Suprapubic skin (tissue), 4 donors: ENCODE measurements at regions not wholly inside any gene's neighbourhood (a gene's known extent, or its start where the extent isn't known, plus 50 kb on each side); places are given as distances from the start of the nearest gene placed in this dataset.

Experiments used
- DNase-seq, 2 donors: peaks; one replicate each; pipeline ENCODE4 v3.0.0-alpha.2; 2019; ENCODE audit warnings: low spot score in 2 of 2
- H3K27ac ChIP-seq: fragments of 200-600 bp; sonication (generic); one replicate; pipeline ENCODE4 v1.5.1; 2019
- H3K27me3 ChIP-seq: fragments of 200-600 bp; sonication (generic); one replicate; pipeline ENCODE4 v1.5.1; 2019
- H3K36me3 ChIP-seq: fragments of 200-600 bp; sonication (generic); one replicate; pipeline ENCODE4 v1.5.1; 2019
- H3K4me1 ChIP-seq: fragments of 200-600 bp; sonication (generic); one replicate; pipeline ENCODE4 v1.5.1; 2019
- H3K4me3 ChIP-seq: fragments of 200-600 bp; sonication (generic); one replicate; pipeline ENCODE4 v1.5.1; 2019; ENCODE audit warnings: mild to moderate bottlenecking
- H3K9me3 ChIP-seq: fragments of 200-600 bp; sonication (generic); one replicate; pipeline ENCODE4 v1.5.1; 2019
- CTCF ChIP-seq, 2 donors: fragments of 200-600 bp in 1 of 2; fragments of 450-650 bp in 1 of 2; sonication (generic) in 1 of 2; IDR thresholded peaks; one replicate each; pipeline ENCODE4 v1.5.1; 2016 to 2019; ENCODE audit warnings: antibody characterized with exemption in 2 of 2, mild to moderate bottlenecking in 1 of 2, moderate library complexity in 1 of 2
- EP300 ChIP-seq: sonication (generic); formaldehyde crosslinking; IDR thresholded peaks from one replicate; pipeline ENCODE4 v1.6.1; 2017; ENCODE audit warnings: antibody characterized with exemption
- POLR2A ChIP-seq, 2 donors: fragments of 450-650 bp; IDR thresholded peaks; one replicate each; pipeline ENCODE4 v1.6.1; 2017; ENCODE audit warnings: antibody characterized with exemption in 2 of 2, mild to moderate bottlenecking in 2 of 2, moderate library complexity in 2 of 2
- POLR2AphosphoS5 ChIP-seq, 3 donors: sonication (generic); formaldehyde crosslinking; IDR thresholded peaks; one replicate each; pipeline ENCODE4 v1.6.1; 2017; ENCODE audit warnings: antibody characterized with exemption in 3 of 3
- WGBS: methylation state at CpG from one replicate; pipeline ENCODE4 v1.1.5; 2018; 5-methylcytosine and 5-hydroxymethylcytosine counted together

GRCh38 chr22:34299496-34299895 lies 379.2 kb upstream of the LARGE1 start:
- WGBS, result 61% methylated on average over 1 of the region's 1 CpG
- H3K27me3 ChIP-seq, result no peaks in the 10 kb centered on the region
- no peak overlapping the region for H3K27ac ChIP-seq
- no peak overlapping the region for H3K4me3 ChIP-seq
- no peaks in the 10 kb centered on the region for H3K4me1 ChIP-seq
- DNase-seq, result no peak
- H3K9me3 ChIP-seq, result no peaks in the 10 kb centered on the region
- no peak for TF ChIP-seq EP300
- H3K36me3 ChIP-seq, result no peaks in the 10 kb centered on the region

GRCh38 chr22:34301569-34301968 lies 381.3 kb upstream of the LARGE1 start:
- DNase-seq, result no peak
- Histone ChIP-seq H3K4me1 (no peaks in the 10 kb centered on the region), H3K9me3 (no peaks in the 10 kb centered on the region), H3K27me3 (no peaks in the 10 kb centered on the region), H3K27ac (no peak overlapping the region), H3K4me3 (no peak overlapping the region), H3K36me3 (no peaks in the 10 kb centered on the region)
- TF ChIP-seq POLR2AphosphoS5 (IDR thresholded peaks at IDR 0.05) (no peak), CTCF (IDR thresholded peaks at IDR 0.05) (no peak), POLR2A (IDR thresholded peaks at IDR 0.05) (no peak)

- TF ChIP-seq POLR2AphosphoS5 (IDR thresholded peaks at IDR 0.05) (no peak), POLR2A (IDR thresholded peaks at IDR 0.05) (no peak), EP300 (no peak), CTCF (IDR thresholded peaks at IDR 0.05) (no peak)
- no peak for DNase-seq
- no peaks in the 10 kb centered on the region for H3K36me3 ChIP-seq
- no peak overlapping the region for H3K27ac ChIP-seq
- H3K9me3 ChIP-seq, result no peaks in the 10 kb centered on the region
- 66% methylated on average over 3 of the region's 3 CpGs for WGBS
- H3K4me3 ChIP-seq, result no peak overlapping the region
- no peaks in the 10 kb centered on the region for H3K27me3 ChIP-seq
- no peaks in the 10 kb centered on the region for H3K4me1 ChIP-seq
These were observed 383.4 kb upstream of the LARGE1 start for GRCh38 chr22:34303656-34304055.

DNA sequence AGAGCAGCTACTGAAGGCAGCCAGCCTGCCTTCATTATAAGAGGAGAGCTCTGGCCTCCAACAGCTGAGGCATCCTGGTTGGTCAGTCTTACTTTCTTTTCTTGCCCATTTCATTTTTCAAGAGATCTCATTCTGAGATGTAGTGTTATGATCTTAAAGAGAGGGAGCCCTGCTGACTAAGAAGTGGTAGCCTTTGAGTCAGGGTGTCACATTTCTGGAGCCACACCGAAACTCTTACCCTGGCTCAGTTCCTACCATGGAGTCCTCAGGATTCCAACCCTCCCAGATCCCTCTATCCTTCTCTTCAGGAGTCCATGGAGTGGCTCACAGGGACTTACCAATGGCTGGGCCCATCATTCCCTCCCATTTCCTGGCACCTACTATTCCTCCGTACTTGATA lies 386.1 kb upstream of the LARGE1 start:
- H3K27ac ChIP-seq, result no peak overlapping the region
- H3K9me3 ChIP-seq, result no peaks in the 10 kb centered on the region
- H3K36me3 ChIP-seq, result no peaks in the 10 kb centered on the region
- no peak for DNase-seq
- H3K4me1 ChIP-seq, result no peaks in the 10 kb centered on the region
- H3K4me3 ChIP-seq, result no peak overlapping the region
- 92% methylated on average over 2 of the region's 2 CpGs for WGBS
- TF ChIP-seq EP300 (no peak), POLR2A (IDR thresholded peaks at IDR 0.05) (no peak), POLR2AphosphoS5 (IDR thresholded peaks at IDR 0.05) (no peak), CTCF (IDR thresholded peaks at IDR 0.05) (no peak)
- H3K27me3 ChIP-seq, result no peaks in the 10 kb centered on the region

DNA sequence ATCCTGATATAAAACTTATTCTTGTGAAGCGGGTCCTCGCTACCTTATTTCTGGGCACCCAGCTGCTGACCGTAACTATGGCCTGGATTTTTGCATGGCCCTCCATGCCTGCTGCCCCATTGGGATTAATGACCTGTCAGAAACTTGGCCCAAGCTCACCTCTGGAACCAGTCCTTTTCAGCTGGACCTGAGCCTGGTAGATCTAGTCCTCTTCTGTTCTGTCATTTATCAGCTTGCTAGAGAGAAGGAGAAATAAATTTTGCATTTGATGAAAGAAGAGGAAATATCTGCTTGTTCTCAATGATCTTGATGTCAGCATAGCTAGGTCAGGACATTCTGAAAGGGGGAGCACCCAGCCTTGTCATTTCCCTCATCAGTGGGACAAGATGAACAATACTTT lies 387.8 kb upstream of the LARGE1 start:
- no peak for TF ChIP-seq EP300
- TF ChIP-seq CTCF (IDR thresholded peaks at IDR 0.05), result no peak
- TF ChIP-seq POLR2AphosphoS5 (IDR thresholded peaks at IDR 0.05), result no peak
- no peak for TF ChIP-seq POLR2A (IDR thresholded peaks at IDR 0.05)
- no peak overlapping the region for H3K4me3 ChIP-seq
- H3K27ac ChIP-seq, result no peak overlapping the region

GRCh38 chr22:34319346-34319745 lies 399.1 kb upstream of the LARGE1 start:
- H3K4me3 ChIP-seq, result no peak overlapping the region
- H3K27me3 ChIP-seq, result no peaks in the 10 kb centered on the region
- peaks cover 4% of the 10 kb centered on the region for H3K9me3 ChIP-seq
- WGBS, result 73% methylated on average over 3 of the region's 3 CpGs
- no peaks in the 10 kb centered on the region for H3K36me3 ChIP-seq
- no peaks in the 10 kb centered on the region for H3K4me1 ChIP-seq
- H3K27ac ChIP-seq, result no peak overlapping the region
- DNase-seq, result no peak
- TF ChIP-seq POLR2A (IDR thresholded peaks at IDR 0.05) (no peak), POLR2AphosphoS5 (IDR thresholded peaks at IDR 0.05) (no peak), EP300 (no peak)

More for the DNA sequence above, 387.8 kb upstream of the LARGE1 start:
- no peak for DNase-seq
- Histone ChIP-seq H3K4me1 (no peaks in the 10 kb centered on the region), H3K36me3 (no peaks in the 10 kb centered on the region), H3K9me3 (no peaks in the 10 kb centered on the region), H3K27me3 (no peaks in the 10 kb centered on the region)
- WGBS, result 98% methylated on average over 3 of the region's 3 CpGs
